Neural cell (in vitro differentiated cells): ENCODE measurements at regions not wholly inside any gene's neighbourhood (a gene's known extent, or its start where the extent isn't known, plus 50 kb on each side); places are given as distances from the start of the nearest gene placed in this dataset.

ENCODE experiments used
- SMC3 ChIP-seq: fragments of 450-650 bp; conservative IDR thresholded peaks from 2 replicates; pipeline ENCODE4 v1.6.1; 2014; ENCODE audit warnings: antibody characterized with exemption, mild to moderate bottlenecking, moderate library complexity; ENCODE audit not compliant: poor library complexity
- TF ChIP-seq, protein P1 (sequence below): fragments of 450-650 bp; IDR thresholded peaks from 2 replicates; pipeline ENCODE4 v1.5.1; 2014; ENCODE audit warnings: antibody characterized with exemption, mild to moderate bottlenecking, moderate library complexity; ENCODE audit not compliant: poor library complexity, severe bottlenecking

DNA sequence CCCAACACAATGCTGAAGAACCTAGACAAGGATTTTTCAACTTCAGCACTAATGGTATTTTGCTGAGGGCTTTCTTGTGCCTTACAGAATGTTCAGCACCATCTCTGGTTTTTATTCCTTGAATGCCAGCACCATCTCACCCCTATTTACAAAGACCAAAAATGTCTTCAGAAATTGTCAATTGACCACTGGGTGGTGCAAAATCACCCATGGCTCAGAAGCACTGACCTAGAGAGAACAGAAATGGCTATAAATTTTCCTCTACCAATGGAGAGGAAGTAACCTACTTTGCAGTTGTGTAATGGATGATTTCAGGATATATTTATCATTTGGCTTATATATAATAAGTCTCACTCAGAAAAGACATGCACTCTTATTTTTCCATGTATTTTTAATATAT, 431.0 kb upstream of the IRAK1BP1 start:
- TF ChIP-seq, protein P1, sequence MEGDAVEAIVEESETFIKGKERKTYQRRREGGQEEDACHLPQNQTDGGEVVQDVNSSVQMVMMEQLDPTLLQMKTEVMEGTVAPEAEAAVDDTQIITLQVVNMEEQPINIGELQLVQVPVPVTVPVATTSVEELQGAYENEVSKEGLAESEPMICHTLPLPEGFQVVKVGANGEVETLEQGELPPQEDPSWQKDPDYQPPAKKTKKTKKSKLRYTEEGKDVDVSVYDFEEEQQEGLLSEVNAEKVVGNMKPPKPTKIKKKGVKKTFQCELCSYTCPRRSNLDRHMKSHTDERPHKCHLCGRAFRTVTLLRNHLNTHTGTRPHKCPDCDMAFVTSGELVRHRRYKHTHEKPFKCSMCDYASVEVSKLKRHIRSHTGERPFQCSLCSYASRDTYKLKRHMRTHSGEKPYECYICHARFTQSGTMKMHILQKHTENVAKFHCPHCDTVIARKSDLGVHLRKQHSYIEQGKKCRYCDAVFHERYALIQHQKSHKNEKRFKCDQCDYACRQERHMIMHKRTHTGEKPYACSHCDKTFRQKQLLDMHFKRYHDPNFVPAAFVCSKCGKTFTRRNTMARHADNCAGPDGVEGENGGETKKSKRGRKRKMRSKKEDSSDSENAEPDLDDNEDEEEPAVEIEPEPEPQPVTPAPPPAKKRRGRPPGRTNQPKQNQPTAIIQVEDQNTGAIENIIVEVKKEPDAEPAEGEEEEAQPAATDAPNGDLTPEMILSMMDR: no peak
- no peak for TF ChIP-seq SMC3
